GM12865 (cell line): ENCODE measurements at regions not wholly inside any gene's neighbourhood (a gene's known extent, or its start where the extent isn't known, plus 50 kb on each side); places are given as distances from the start of the nearest gene placed in this dataset.
A peak's percentile ranks its signal among the peaks of the same experiment; 100 is the strongest.

Experiments
- DNase-seq: peaks from one replicate; pipeline ENCODE4 v3.0.0; 2010; ENCODE audit warnings: low read depth
- H3K4me3 ChIP-seq: 2 replicates; pipeline ENCODE4 v1.5.1; 2011; ENCODE audit warnings: mild to moderate bottlenecking, low read depth, low read length, control low read depth
- TF ChIP-seq, protein P1 (sequence below): IDR thresholded peaks from 2 replicates; pipeline ENCODE4 v1.5.1; 2011; ENCODE audit warnings: low read length, control low read depth, low read depth, inconsistent platforms; ENCODE audit not compliant: insufficient read depth; ENCODE audit errors: missing control alignments

DNA sequence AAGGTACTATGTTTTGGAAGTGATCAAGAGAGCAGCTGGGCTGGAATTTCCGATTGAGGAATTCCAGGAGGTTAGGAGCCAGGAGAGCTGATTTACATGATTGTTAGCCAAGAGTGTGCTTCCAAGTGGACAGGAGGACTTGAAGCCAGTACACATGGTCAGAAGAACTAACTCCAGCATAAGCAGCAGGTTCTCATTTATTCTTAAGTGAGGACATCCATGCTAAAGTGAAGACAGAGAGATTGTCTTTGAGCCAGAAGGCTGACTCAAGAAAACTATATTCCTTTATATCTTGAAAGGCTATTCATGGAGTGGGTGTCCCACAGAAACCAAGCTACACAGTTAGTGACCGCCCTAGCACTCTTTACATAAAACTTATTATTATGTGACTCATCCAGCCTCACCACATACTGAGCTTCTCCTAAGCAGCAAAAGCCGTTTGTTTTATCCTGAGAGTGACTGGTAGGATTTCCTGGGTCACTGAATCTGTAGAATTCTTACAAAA lies 56.7 kb upstream of the SEMA3A start:
- DNase-seq: no peak
- H3K4me3 ChIP-seq: no peak overlapping the region
- TF ChIP-seq, protein P1, sequence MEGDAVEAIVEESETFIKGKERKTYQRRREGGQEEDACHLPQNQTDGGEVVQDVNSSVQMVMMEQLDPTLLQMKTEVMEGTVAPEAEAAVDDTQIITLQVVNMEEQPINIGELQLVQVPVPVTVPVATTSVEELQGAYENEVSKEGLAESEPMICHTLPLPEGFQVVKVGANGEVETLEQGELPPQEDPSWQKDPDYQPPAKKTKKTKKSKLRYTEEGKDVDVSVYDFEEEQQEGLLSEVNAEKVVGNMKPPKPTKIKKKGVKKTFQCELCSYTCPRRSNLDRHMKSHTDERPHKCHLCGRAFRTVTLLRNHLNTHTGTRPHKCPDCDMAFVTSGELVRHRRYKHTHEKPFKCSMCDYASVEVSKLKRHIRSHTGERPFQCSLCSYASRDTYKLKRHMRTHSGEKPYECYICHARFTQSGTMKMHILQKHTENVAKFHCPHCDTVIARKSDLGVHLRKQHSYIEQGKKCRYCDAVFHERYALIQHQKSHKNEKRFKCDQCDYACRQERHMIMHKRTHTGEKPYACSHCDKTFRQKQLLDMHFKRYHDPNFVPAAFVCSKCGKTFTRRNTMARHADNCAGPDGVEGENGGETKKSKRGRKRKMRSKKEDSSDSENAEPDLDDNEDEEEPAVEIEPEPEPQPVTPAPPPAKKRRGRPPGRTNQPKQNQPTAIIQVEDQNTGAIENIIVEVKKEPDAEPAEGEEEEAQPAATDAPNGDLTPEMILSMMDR: no peak

DNA sequence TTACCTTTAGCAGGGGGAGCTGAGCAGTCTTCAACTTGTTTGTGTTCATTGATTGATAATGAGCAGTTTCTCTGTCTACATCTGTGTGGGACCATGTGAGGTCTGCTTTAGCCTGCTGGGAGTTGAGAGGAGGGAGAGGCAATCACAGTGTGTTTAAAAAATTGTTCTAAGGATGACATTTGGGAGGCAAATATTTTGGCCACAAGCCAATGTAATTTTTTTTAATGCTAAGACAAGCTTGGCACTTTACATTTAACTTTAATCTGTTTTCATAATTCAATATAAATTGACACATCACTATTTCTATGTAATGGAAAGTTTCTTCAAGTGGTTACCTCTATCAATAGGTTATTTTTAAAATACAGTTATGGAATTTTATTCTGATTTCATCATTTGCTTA lies 55.9 kb upstream of the SEMA3A start:
- TF ChIP-seq, protein P1: no peak
- no peak for DNase-seq
- no peak overlapping the region for H3K4me3 ChIP-seq

GRCh38 chr7:84249656-84250055 lies 55.1 kb upstream of the SEMA3A start:
- TF ChIP-seq, protein P1: no peak

GRCh38 chr7:84248843-84249242 lies 54.3 kb upstream of the SEMA3A start:
- no peak overlapping the region for H3K4me3 ChIP-seq
- DNase-seq: peak; percentile 17
- TF ChIP-seq, protein P1: no peak

More at GRCh38 chr7:84249656-84250055, 55.1 kb upstream of the SEMA3A start:
- H3K4me3 ChIP-seq: no peak overlapping the region
- no peak for DNase-seq

GRCh38 chr7:84248267-84248666 lies 53.7 kb upstream of the SEMA3A start:
- TF ChIP-seq, protein P1: no peak
- H3K4me3 ChIP-seq: no peak overlapping the region
- peak; percentile 72 for DNase-seq

GRCh38 chr7:84247591-84247990 lies 53.0 kb upstream of the SEMA3A start:
- H3K4me3 ChIP-seq: no peak overlapping the region
- TF ChIP-seq, protein P1: no peak
- peak; percentile 19 for DNase-seq

GRCh38 chr7:84245835-84246234 lies 51.2 kb upstream of the SEMA3A start:
- H3K4me3 ChIP-seq: no peak overlapping the region
- TF ChIP-seq, protein P1: no peak
- DNase-seq: no peak
